Vagina (tissue), 2 donors: ENCODE measurements at regions not wholly inside any gene's neighbourhood (a gene's known extent, or its start where the extent isn't known, plus 50 kb on each side); places are given as distances from the start of the nearest gene placed in this dataset.
"Not testable (repeated sequence)": the region's sequence is repeated elsewhere in the genome, so short reads cannot be mapped to it uniquely, and the experiment has no call there.

ENCODE experiments used
- DNase-seq, 2 donors: peaks; one replicate each; pipeline ENCODE4 v3.0.0-alpha.2; 2017; ENCODE audit errors: extremely low spot score in 2 of 2
- H3K27ac ChIP-seq: fragments of 200-600 bp; sonication (generic); one replicate; pipeline ENCODE4 v1.5.1; 2019
- H3K27me3 ChIP-seq: fragments of 200-600 bp; sonication (generic); one replicate; pipeline ENCODE4 v1.5.1; 2019
- H3K36me3 ChIP-seq, 2 donors: fragments of 200-600 bp; sonication (generic); one replicate each; pipeline ENCODE4 v1.5.1; 2017 to 2019
- H3K4me1 ChIP-seq: fragments of 200-600 bp; sonication (generic); one replicate; pipeline ENCODE4 v1.5.1; 2019
- H3K4me3 ChIP-seq, 2 donors: fragments of 200-600 bp; sonication (generic); 1 replicate in 1 of 2; 2 replicates in 1 of 2; pipeline ENCODE4 v1.5.1; 2016 to 2019
- H3K9me3 ChIP-seq: fragments of 200-600 bp; sonication (generic); one replicate; pipeline ENCODE4 v1.5.1; 2019
- POLR2AphosphoS5 ChIP-seq, 2 donors: sonication (generic); formaldehyde crosslinking; IDR thresholded peaks; one replicate each; pipeline ENCODE4 v1.9.0; 2017; ENCODE audit warnings: antibody characterized with exemption in 2 of 2, mild to moderate bottlenecking in 2 of 2, low read depth in 1 of 2; ENCODE audit not compliant: insufficient read depth in 1 of 2
- intact Hi-C: fragments of 100-400 bp; cut with DNase I; formaldehyde crosslinking; loops from one replicate; pipeline ENCODE4 v1.15.1; 2023

GRCh38 chr1:120558303-120559060, 143.6 kb downstream of the NBPF8 start:
- peak overlapping the region; percentile 63 for H3K27ac ChIP-seq
- H3K27me3 ChIP-seq, H3K4me1 ChIP-seq, H3K9me3 ChIP-seq, H3K36me3 ChIP-seq, intact Hi-C loops: not testable (repeated sequence)
- peak overlapping the region; percentile 44 to 51 for H3K4me3 ChIP-seq
- peak in 1 of 2 donors; percentile 86 for DNase-seq
- TF ChIP-seq POLR2AphosphoS5 (IDR thresholded peaks at IDR 0.05; ENCODE audit: insufficient read depth in 1 of 2, low read depth in 1 of 2), result peak in 1 of 2 donors; percentile 59

- DNase-seq, H3K27ac ChIP-seq, H3K4me1 ChIP-seq, H3K4me3 ChIP-seq, H3K9me3 ChIP-seq, H3K27me3 ChIP-seq, intact Hi-C loops, H3K36me3 ChIP-seq: not testable (repeated sequence)
Measured at GRCh38 chr1:120561767-120562166, 146.9 kb downstream of the NBPF8 start.

GRCh38 chr1:120565396-120565795, 150.6 kb downstream of the NBPF8 start:
- H3K27ac ChIP-seq, DNase-seq, H3K9me3 ChIP-seq, H3K4me1 ChIP-seq, H3K4me3 ChIP-seq, H3K36me3 ChIP-seq, intact Hi-C loops, H3K27me3 ChIP-seq: not testable (repeated sequence)

- H3K27ac ChIP-seq, result not testable (repeated sequence)
Measured at GRCh38 chr1:120567620-120568019, 152.8 kb downstream of the NBPF8 start.

GRCh38 chr1:120575201-120575600, 148.5 kb upstream of the NBPF26 start:
- H3K4me1 ChIP-seq, H3K4me3 ChIP-seq, H3K9me3 ChIP-seq, intact Hi-C loops, DNase-seq, H3K27ac ChIP-seq, H3K27me3 ChIP-seq, H3K36me3 ChIP-seq: not testable (repeated sequence)

More at GRCh38 chr1:120567620-120568019, 152.8 kb downstream of the NBPF8 start:
- intact Hi-C loops, H3K27me3 ChIP-seq, DNase-seq, H3K4me1 ChIP-seq, H3K4me3 ChIP-seq, H3K36me3 ChIP-seq, H3K9me3 ChIP-seq: not testable (repeated sequence)

GRCh38 chr1:120582135-120582534, 141.6 kb upstream of the NBPF26 start:
- H3K27me3 ChIP-seq, H3K27ac ChIP-seq, H3K36me3 ChIP-seq, DNase-seq, H3K9me3 ChIP-seq, H3K4me1 ChIP-seq, intact Hi-C loops, H3K4me3 ChIP-seq: not testable (repeated sequence)

GRCh38 chr1:120586053-120586452, 137.7 kb upstream of the NBPF26 start:
- H3K4me1 ChIP-seq, H3K27ac ChIP-seq, H3K27me3 ChIP-seq: not testable (repeated sequence)

GRCh38 chr1:120588811-120589210, 134.9 kb upstream of the NBPF26 start:
- DNase-seq, H3K27ac ChIP-seq, H3K27me3 ChIP-seq, H3K4me1 ChIP-seq, H3K4me3 ChIP-seq, H3K9me3 ChIP-seq, H3K36me3 ChIP-seq, intact Hi-C loops: not testable (repeated sequence)

More at GRCh38 chr1:120586053-120586452, 137.7 kb upstream of the NBPF26 start:
- H3K9me3 ChIP-seq, H3K36me3 ChIP-seq, DNase-seq, intact Hi-C loops, H3K4me3 ChIP-seq: not testable (repeated sequence)

GRCh38 chr1:120591774-120592173, 132.0 kb upstream of the NBPF26 start:
- H3K27ac ChIP-seq, H3K4me1 ChIP-seq, H3K36me3 ChIP-seq, H3K4me3 ChIP-seq, intact Hi-C loops, H3K27me3 ChIP-seq, H3K9me3 ChIP-seq, DNase-seq: not testable (repeated sequence)

GRCh38 chr1:120592943-120593342, 130.8 kb upstream of the NBPF26 start:
- H3K4me3 ChIP-seq, H3K27ac ChIP-seq, H3K36me3 ChIP-seq, H3K4me1 ChIP-seq, H3K9me3 ChIP-seq, H3K27me3 ChIP-seq, intact Hi-C loops, DNase-seq: not testable (repeated sequence)

GRCh38 chr1:120593648-120594047, 130.1 kb upstream of the NBPF26 start:
- H3K36me3 ChIP-seq, H3K4me1 ChIP-seq, H3K27ac ChIP-seq, H3K9me3 ChIP-seq, intact Hi-C loops, DNase-seq, H3K27me3 ChIP-seq, H3K4me3 ChIP-seq: not testable (repeated sequence)

- DNase-seq, H3K27me3 ChIP-seq, intact Hi-C loops, H3K4me3 ChIP-seq, H3K9me3 ChIP-seq, H3K27ac ChIP-seq, H3K4me1 ChIP-seq, H3K36me3 ChIP-seq: not testable (repeated sequence)
Measured at GRCh38 chr1:120598331-120598951, 125.3 kb upstream of the NBPF26 start.

- H3K4me1 ChIP-seq, H3K27me3 ChIP-seq, DNase-seq, H3K36me3 ChIP-seq, H3K9me3 ChIP-seq, H3K4me3 ChIP-seq, H3K27ac ChIP-seq, intact Hi-C loops: not testable (repeated sequence)
Measured at GRCh38 chr1:120599511-120599910, 124.2 kb upstream of the NBPF26 start.
